ENCODE measurements at regions not wholly inside any gene's neighbourhood (a gene's known extent, or its start where the extent isn't known, plus 50 kb on each side); places are given as distances from the start of the nearest gene placed in this dataset.

GRCh38 chr15:97679106-97679688 is 281.3 kb upstream of the ARRDC4 start:
- TF ChIP-seq POLR2AphosphoS5 (IDR thresholded peaks at IDR 0.05) = no peak
- no peak for TF ChIP-seq POLR2A (IDR thresholded peaks at IDR 0.05)
- no peak for TF ChIP-seq EP300 (IDR thresholded peaks at IDR 0.05)
- no peak for TF ChIP-seq CTCF (IDR thresholded peaks at IDR 0.05)
- ATAC-seq (ENCODE audit: low FRiP score in 2 of 2) (no peak), DNase-seq (no peak)
- WGBS, 2 donors = 55 to 61% methylated on average over 6 of the region's 6 CpGs
- Histone ChIP-seq H3K9me3 (no peaks in the 10 kb centered on the region), H3K27me3 (no peaks in the 10 kb centered on the region), H3K4me1 (no peaks in the 10 kb centered on the region), H3K4me3 (no peak overlapping the region), H3K27ac (no peak overlapping the region), H3K36me3 (no peaks in the 10 kb centered on the region)

GRCh38 chr15:97680606-97681220 is 279.8 kb upstream of the ARRDC4 start:
- H3K9me3 ChIP-seq = no peaks in the 10 kb centered on the region
- no peaks in the 10 kb centered on the region for H3K36me3 ChIP-seq
- no peak for TF ChIP-seq POLR2A (IDR thresholded peaks at IDR 0.05)
- no peak for TF ChIP-seq POLR2AphosphoS5 (IDR thresholded peaks at IDR 0.05)
- TF ChIP-seq EP300 (IDR thresholded peaks at IDR 0.05) = no peak
- no peak for TF ChIP-seq CTCF (IDR thresholded peaks at IDR 0.05)
- no peak overlapping the region for H3K27ac ChIP-seq
- no peaks in the 10 kb centered on the region for H3K27me3 ChIP-seq
- WGBS, 2 donors = 78 to 82% methylated on average over 5 of the region's 5 CpGs
- H3K4me3 ChIP-seq = no peak overlapping the region
- no peaks in the 10 kb centered on the region for H3K4me1 ChIP-seq
- no peak for ATAC-seq (ENCODE audit: low FRiP score in 2 of 2)
- DNase-seq = no peak

DNA sequence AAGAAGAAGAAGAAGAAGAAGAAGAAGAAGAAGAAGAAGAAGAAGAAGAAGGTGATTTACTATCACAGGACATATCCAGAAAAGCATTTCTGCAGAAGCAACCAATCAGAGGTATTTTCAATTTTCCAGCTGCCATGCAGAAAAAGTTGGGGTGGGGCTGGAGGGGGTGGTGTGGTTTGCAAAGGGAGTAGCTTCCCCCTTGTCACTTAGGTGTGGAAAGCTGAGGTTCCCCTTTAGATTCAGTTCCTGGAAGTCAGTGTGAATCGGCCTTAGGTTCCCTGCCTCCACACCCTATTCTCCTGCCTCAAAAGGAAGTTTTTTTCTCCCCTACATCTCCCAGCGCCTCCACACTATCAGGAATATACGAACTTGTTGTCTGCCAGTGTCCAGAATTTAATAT is 276.7 kb upstream of the ARRDC4 start:
- no peak overlapping the region for H3K4me3 ChIP-seq
- DNase-seq = no peak
- no peaks in the 10 kb centered on the region for H3K4me1 ChIP-seq
- no peaks in the 10 kb centered on the region for H3K9me3 ChIP-seq
- H3K27me3 ChIP-seq = no peaks in the 10 kb centered on the region
- WGBS, 2 donors = 45 to 67% methylated on average over 3 of the region's 3 CpGs
- TF ChIP-seq CTCF (IDR thresholded peaks at IDR 0.05) (no peak), POLR2A (IDR thresholded peaks at IDR 0.05) (no peak), POLR2AphosphoS5 (IDR thresholded peaks at IDR 0.05) (no peak), EP300 (IDR thresholded peaks at IDR 0.05) (no peak)
- no peaks in the 10 kb centered on the region for H3K36me3 ChIP-seq
- ATAC-seq (ENCODE audit: low FRiP score in 2 of 2) = no peak
- no peak overlapping the region for H3K27ac ChIP-seq

DNA sequence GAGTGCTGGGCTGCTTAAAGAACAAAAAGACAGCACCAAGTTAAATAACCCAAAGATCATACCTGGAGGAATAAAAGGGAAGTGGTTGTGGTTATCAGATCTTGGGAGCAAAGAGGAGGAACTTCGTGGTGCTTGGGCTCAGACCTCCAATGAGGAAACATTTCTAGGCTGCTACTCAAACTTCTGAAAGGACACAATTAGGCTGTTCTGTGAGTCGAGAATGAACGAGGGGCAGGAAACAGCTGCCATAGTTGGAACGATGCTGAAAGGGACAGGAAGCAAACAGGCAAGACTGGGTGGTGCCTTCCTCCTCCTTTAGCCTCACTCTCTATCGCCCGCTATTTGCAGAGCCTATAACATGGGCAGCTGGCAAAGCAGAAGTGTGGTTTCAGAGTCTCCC is 276.3 kb upstream of the ARRDC4 start:
- H3K4me1 ChIP-seq = no peaks in the 10 kb centered on the region
- TF ChIP-seq EP300 (IDR thresholded peaks at IDR 0.05) = no peak
- no peak for TF ChIP-seq POLR2A (IDR thresholded peaks at IDR 0.05)
- no peak for TF ChIP-seq POLR2AphosphoS5 (IDR thresholded peaks at IDR 0.05)
- TF ChIP-seq CTCF (IDR thresholded peaks at IDR 0.05) = no peak
- no peak for ATAC-seq (ENCODE audit: low FRiP score in 2 of 2)
- H3K36me3 ChIP-seq = no peaks in the 10 kb centered on the region
- no peak overlapping the region for H3K4me3 ChIP-seq
- no peaks in the 10 kb centered on the region for H3K9me3 ChIP-seq
- H3K27me3 ChIP-seq = no peaks in the 10 kb centered on the region
- H3K27ac ChIP-seq = no peak overlapping the region
- WGBS, 2 donors = 11 to 44% methylated on average over 6 of the region's 6 CpGs
- DNase-seq = no peak

DNA sequence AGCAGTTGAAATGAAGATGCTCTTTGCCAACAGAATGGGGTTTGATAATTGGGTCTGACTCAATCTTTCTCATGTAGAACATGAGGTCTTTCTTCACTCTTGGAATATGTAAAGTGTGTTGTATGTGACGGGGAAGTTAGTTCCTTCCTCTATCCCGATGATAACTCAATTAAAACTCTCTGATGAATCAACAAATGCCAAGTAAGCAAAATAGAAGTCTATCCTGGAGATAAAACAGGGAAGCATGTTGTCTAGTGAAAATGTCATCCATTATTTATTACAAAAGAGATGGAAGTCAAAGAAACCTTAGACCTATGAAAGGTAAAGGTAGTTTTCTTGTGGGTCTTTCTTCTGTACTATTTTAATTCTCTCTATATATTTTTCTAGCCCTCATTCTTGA is 274.2 kb upstream of the ARRDC4 start:
- H3K9me3 ChIP-seq = no peaks in the 10 kb centered on the region
- H3K4me3 ChIP-seq = no peak overlapping the region
- 74 to 77% methylated on average over 2 of the region's 2 CpGs for WGBS, 2 donors
- TF ChIP-seq POLR2A (IDR thresholded peaks at IDR 0.05) (no peak), EP300 (IDR thresholded peaks at IDR 0.05) (no peak), CTCF (IDR thresholded peaks at IDR 0.05) (no peak), POLR2AphosphoS5 (IDR thresholded peaks at IDR 0.05) (no peak)
- no peaks in the 10 kb centered on the region for H3K4me1 ChIP-seq
- ATAC-seq (ENCODE audit: low FRiP score in 2 of 2) = no peak
- H3K27ac ChIP-seq = no peak overlapping the region
- no peak for DNase-seq
- H3K27me3 ChIP-seq = no peaks in the 10 kb centered on the region
- no peaks in the 10 kb centered on the region for H3K36me3 ChIP-seq
